Natural killer cell treated with Interleukin-12 subunit alpha and Interleukin-12 subunit beta and Interleukin-15 and Interleukin-18, amount 100 ng/mL, for 72 hours (primary cell): ENCODE measurements at regions not wholly inside any gene's neighbourhood (a gene's known extent, or its start where the extent isn't known, plus 50 kb on each side); places are given as distances from the start of the nearest gene placed in this dataset.

Experiments used
- ATAC-seq, 2 donors: fragments of 150-1000 bp; cut with Tn5 transposase in 1 of 2; sonication (Bioruptor Pico), chemical (Tn5 transposase) in 1 of 2; 2 replicates each; pipeline ENCODE4 v1.10.0; 2021
- DNase-seq: peaks from one replicate; pipeline ENCODE4 v3.0.0; 2022; ENCODE audit warnings: low spot score
- H3K27ac Mint-ChIP-seq, 2 donors: 1 replicate in 1 of 2; 2 replicates in 1 of 2; pipeline ENCODE4 v1.8.0; 2022; ENCODE audit warnings: mixed read lengths in 2 of 2, mild to moderate bottlenecking in 1 of 2, moderate library complexity in 1 of 2
- H3K27me3 Mint-ChIP-seq, 2 donors: 1 replicate in 1 of 2; 2 replicates in 1 of 2; pipeline ENCODE4 v1.8.0; 2022; ENCODE audit warnings: mixed read lengths in 2 of 2
- H3K36me3 Mint-ChIP-seq: one replicate; pipeline ENCODE4 v1.8.0; 2022; ENCODE audit warnings: mixed read lengths
- H3K4me1 Mint-ChIP-seq, 2 donors: 1 replicate in 1 of 2; 2 replicates in 1 of 2; pipeline ENCODE4 v1.8.0; 2022; ENCODE audit warnings: low read depth in 2 of 2, mixed read lengths in 2 of 2, mild to moderate bottlenecking in 1 of 2
- H3K4me3 Mint-ChIP-seq: one replicate; pipeline ENCODE4 v1.8.0; 2022; ENCODE audit warnings: mixed read lengths
- H3K9me3 Mint-ChIP-seq: 2 replicates; pipeline ENCODE4 v1.8.0; 2022; ENCODE audit warnings: mixed read lengths

- Mint-ChIP-seq H3K27ac (no peak overlapping the region), H3K4me3 (no peak overlapping the region), H3K27me3 (peaks cover 1 to 10% of the 10 kb centered on the region in 2 donors), H3K9me3 (no peaks in the 10 kb centered on the region), H3K4me1 (no peaks in the 10 kb centered on the region), H3K36me3 (no peaks in the 10 kb centered on the region)
- no peak for DNase-seq
- ATAC-seq: no peak
Observed at GRCh38 chr2:15738225-15738546, 146.5 kb downstream of the DDX1 start.

GRCh38 chr2:15738943-15739342, 147.3 kb downstream of the DDX1 start:
- no peak for DNase-seq
- Mint-ChIP-seq H3K9me3 (no peaks in the 10 kb centered on the region), H3K27ac (no peak overlapping the region), H3K36me3 (no peaks in the 10 kb centered on the region), H3K4me1 (no peaks in the 10 kb centered on the region), H3K27me3 (peaks cover 3 to 17% of the 10 kb centered on the region in 2 donors), H3K4me3 (no peak overlapping the region)
- ATAC-seq: no peak

GRCh38 chr2:15744820-15745219, 153.2 kb downstream of the DDX1 start:
- no peaks in the 10 kb centered on the region for H3K4me1 Mint-ChIP-seq
- DNase-seq (no peak), ATAC-seq (no peak)
- H3K27me3 Mint-ChIP-seq: peaks cover 10 to 22% of the 10 kb centered on the region in 2 donors
- H3K36me3 Mint-ChIP-seq: no peaks in the 10 kb centered on the region
- no peaks in the 10 kb centered on the region for H3K9me3 Mint-ChIP-seq
- H3K4me3 Mint-ChIP-seq: no peak overlapping the region
- no peak overlapping the region for H3K27ac Mint-ChIP-seq

GRCh38 chr2:15745350-15745749, 153.7 kb downstream of the DDX1 start:
- ATAC-seq (no peak), DNase-seq (no peak)
- Mint-ChIP-seq H3K27ac (no peak overlapping the region), H3K4me3 (no peak overlapping the region), H3K4me1 (no peaks in the 10 kb centered on the region), H3K36me3 (no peaks in the 10 kb centered on the region), H3K9me3 (no peaks in the 10 kb centered on the region), H3K27me3 (peaks cover 10 to 22% of the 10 kb centered on the region in 2 donors)

GRCh38 chr2:15745907-15746702, 154.4 kb downstream of the DDX1 start:
- ATAC-seq: no peak
- Mint-ChIP-seq H3K9me3 (no peaks in the 10 kb centered on the region), H3K36me3 (no peaks in the 10 kb centered on the region), H3K27ac (no peak overlapping the region), H3K27me3 (peaks cover 10 to 22% of the 10 kb centered on the region in 2 donors), H3K4me3 (no peak overlapping the region), H3K4me1 (no peaks in the 10 kb centered on the region)
- DNase-seq: no peak

- peaks cover 10 to 16% of the 10 kb centered on the region in 2 donors for H3K27me3 Mint-ChIP-seq
- no peak for DNase-seq
Observed at GRCh38 chr2:15746703-15747550, 155.3 kb downstream of the DDX1 start.

GRCh38 chr2:15747603-15748471, 156.2 kb downstream of the DDX1 start:
- no peak for ATAC-seq

More at GRCh38 chr2:15746703-15747550, 155.3 kb downstream of the DDX1 start:
- Mint-ChIP-seq H3K4me3 (no peak overlapping the region), H3K9me3 (no peaks in the 10 kb centered on the region), H3K27ac (no peak overlapping the region), H3K36me3 (no peaks in the 10 kb centered on the region), H3K4me1 (no peaks in the 10 kb centered on the region)
- ATAC-seq: no peak

GRCh38 chr2:15748736-15749323, 157.2 kb downstream of the DDX1 start:
- Mint-ChIP-seq H3K9me3 (no peaks in the 10 kb centered on the region), H3K4me3 (no peak overlapping the region), H3K4me1 (no peaks in the 10 kb centered on the region), H3K27me3 (peaks cover 7 to 13% of the 10 kb centered on the region in 2 donors), H3K36me3 (no peaks in the 10 kb centered on the region), H3K27ac (no peak overlapping the region)
- DNase-seq (no peak), ATAC-seq (no peak)

More at GRCh38 chr2:15747603-15748471, 156.2 kb downstream of the DDX1 start:
- Mint-ChIP-seq H3K4me3 (no peak overlapping the region), H3K27me3 (peaks cover 10 to 22% of the 10 kb centered on the region in 2 donors), H3K27ac (no peak overlapping the region), H3K36me3 (no peaks in the 10 kb centered on the region), H3K9me3 (no peaks in the 10 kb centered on the region), H3K4me1 (no peaks in the 10 kb centered on the region)
- DNase-seq: no peak

GRCh38 chr2:15749460-15750432, 158.1 kb downstream of the DDX1 start:
- DNase-seq (no peak), ATAC-seq (no peak)
- H3K36me3 Mint-ChIP-seq: no peaks in the 10 kb centered on the region
- H3K4me1 Mint-ChIP-seq: no peaks in the 10 kb centered on the region
- no peaks in the 10 kb centered on the region for H3K9me3 Mint-ChIP-seq
- no peak overlapping the region for H3K4me3 Mint-ChIP-seq
- no peak overlapping the region for H3K27ac Mint-ChIP-seq
- peaks cover 4 to 6% of the 10 kb centered on the region in 2 donors for H3K27me3 Mint-ChIP-seq

GRCh38 chr2:15750433-15750814, 158.8 kb downstream of the DDX1 start:
- ATAC-seq: no peak
- Mint-ChIP-seq H3K4me1 (no peaks in the 10 kb centered on the region), H3K4me3 (no peak overlapping the region), H3K27ac (no peak overlapping the region), H3K36me3 (no peaks in the 10 kb centered on the region), H3K27me3 (peaks cover 6 to 7% of the 10 kb centered on the region in 2 donors), H3K9me3 (peaks cover 3% of the 10 kb centered on the region)
- no peak for DNase-seq

GRCh38 chr2:15750822-15751329, 159.2 kb downstream of the DDX1 start:
- H3K27ac Mint-ChIP-seq: no peak overlapping the region
- H3K9me3 Mint-ChIP-seq: peaks cover 3% of the 10 kb centered on the region
- peaks cover 6 to 7% of the 10 kb centered on the region in 2 donors for H3K27me3 Mint-ChIP-seq
- no peaks in the 10 kb centered on the region for H3K4me1 Mint-ChIP-seq
- DNase-seq (no peak), ATAC-seq (no peak)
- no peaks in the 10 kb centered on the region for H3K36me3 Mint-ChIP-seq
- H3K4me3 Mint-ChIP-seq: no peak overlapping the region

GRCh38 chr2:15751477-15751876, 159.8 kb downstream of the DDX1 start:
- Mint-ChIP-seq H3K9me3 (peaks cover 3% of the 10 kb centered on the region), H3K27ac (no peak overlapping the region), H3K36me3 (no peaks in the 10 kb centered on the region), H3K27me3 (peaks cover 6 to 7% of the 10 kb centered on the region in 2 donors), H3K4me3 (no peak overlapping the region), H3K4me1 (no peaks in the 10 kb centered on the region)
- DNase-seq: no peak
- no peak for ATAC-seq
